ENCODE measurements at regions not wholly inside any gene's neighbourhood (a gene's known extent, or its start where the extent isn't known, plus 50 kb on each side); places are given as distances from the start of the nearest gene placed in this dataset.

GRCh38 chr4:156060661-156061060 lies 107.0 kb upstream of the CTSO start:
- no peak for DNase-seq

- DNase-seq = no peak
These were observed 99.5 kb upstream of the CTSO start for GRCh38 chr4:156053174-156053573.

DNA sequence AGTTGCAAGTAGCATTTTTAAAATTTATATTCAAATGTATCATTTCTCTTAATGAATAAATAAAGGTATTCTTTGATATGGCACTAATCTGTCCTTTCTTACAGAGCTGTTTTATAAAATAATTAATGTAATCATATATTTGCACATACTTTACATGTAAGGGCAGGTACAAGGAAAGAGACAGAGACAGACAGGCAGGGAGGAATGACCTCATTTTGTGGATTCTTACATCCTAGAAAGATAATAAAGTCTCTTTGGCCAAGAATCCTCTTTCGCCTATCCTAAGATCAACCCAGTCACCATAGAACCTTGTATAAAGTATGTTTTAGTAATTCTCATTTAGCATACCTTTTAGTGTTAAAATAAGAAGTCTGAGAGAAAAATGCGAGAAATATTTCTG lies 98.5 kb upstream of the CTSO start:
- DNase-seq = no peak

GRCh38 chr4:156038772-156039171 lies 85.1 kb upstream of the CTSO start:
- no peak for DNase-seq

DNA sequence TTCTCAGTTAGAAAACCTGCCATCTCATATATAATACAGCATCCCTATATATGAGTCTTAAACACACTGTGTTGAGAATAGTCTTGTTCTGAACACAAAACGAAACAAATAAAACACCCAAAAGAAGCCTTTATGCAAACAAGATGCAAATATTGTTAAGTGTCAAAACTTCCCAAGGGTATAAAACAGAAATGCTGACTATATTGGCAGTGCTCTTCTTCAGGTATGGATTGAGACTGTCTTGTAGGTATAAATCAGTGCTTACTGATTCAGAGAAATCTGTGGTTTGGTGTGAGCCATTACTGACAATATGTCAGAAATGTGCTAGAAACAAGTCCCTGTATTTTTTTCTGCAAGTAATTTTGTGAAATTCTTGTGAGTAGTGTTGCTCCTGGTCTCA lies 82.8 kb upstream of the CTSO start:
- DNase-seq = no peak

DNA sequence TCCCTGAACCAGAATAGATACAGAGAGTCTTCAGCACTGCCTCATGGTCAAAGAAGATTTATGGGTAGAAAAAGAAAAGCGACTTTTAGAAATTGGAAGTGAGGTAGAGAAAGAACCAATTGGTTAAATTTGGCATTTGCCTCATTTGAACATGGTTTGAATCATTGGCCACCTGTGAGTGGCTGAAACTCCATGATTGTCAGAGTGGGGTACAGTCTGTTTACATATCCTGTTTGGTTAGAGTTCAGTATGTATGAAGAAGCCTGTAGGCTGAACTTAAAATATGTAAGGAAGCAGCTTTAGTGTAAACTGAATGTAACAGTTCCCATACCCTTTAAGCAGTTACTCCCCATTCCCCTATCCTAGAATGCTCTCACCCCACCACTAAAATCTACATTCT lies 76.0 kb upstream of the CTSO start:
- DNase-seq = no peak

GRCh38 chr4:156021298-156021697 lies 67.6 kb upstream of the CTSO start:
- DNase-seq = no peak

GRCh38 chr4:156019246-156019645 lies 65.6 kb upstream of the CTSO start:
- DNase-seq = no peak

GRCh38 chr4:156018383-156018782 lies 64.7 kb upstream of the CTSO start:
- no peak for DNase-seq

DNA sequence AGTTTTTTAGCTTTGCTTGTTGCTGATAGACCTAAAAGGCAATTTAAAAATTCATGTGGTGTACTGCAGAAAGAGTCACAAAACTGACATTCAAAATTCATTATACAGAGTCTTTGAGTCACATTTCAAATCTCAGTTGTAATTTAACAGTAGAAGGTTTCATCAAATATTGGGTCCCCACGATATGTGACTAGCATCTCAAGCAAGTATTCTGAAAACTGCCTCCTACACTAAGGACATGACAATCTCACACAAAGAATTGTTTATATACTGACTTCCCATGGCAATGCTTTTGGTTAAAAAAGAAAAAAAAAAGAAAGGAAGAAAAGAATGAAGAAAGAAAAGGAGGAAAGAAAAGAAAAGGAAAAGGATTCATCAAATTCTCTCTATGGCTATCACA lies 62.1 kb upstream of the CTSO start:
- DNase-seq = no peak

- no peak for DNase-seq
These were observed 52.5 kb upstream of the CTSO start for GRCh38 chr4:156006192-156006591.

Data from C1 segment of cervical spinal cord (tissue), 14 donors.